ENCODE measurements at regions not wholly inside any gene's neighbourhood (a gene's known extent, or its start where the extent isn't known, plus 50 kb on each side); places are given as distances from the start of the nearest gene placed in this dataset.

- TF ChIP-seq PCBP1 (IDR thresholded peaks at IDR 0.05; ENCODE audit: borderline replicate concordance, low read depth, low read length) (no peak), NR2F2 (IDR thresholded peaks at IDR 0.05; ENCODE audit: borderline replicate concordance, low read depth) (no peak), NR1H2 (CRISPR knock-in tag; IDR thresholded peaks at IDR 0.05; ENCODE audit: borderline replicate concordance, low read depth) (no peak), ATM (IDR thresholded peaks at IDR 0.05; ENCODE audit: borderline replicate concordance) (no peak), CTCF (CRISPR knock-in tag; IDR thresholded peaks at IDR 0.05) (no peak), HNRNPLL (IDR thresholded peaks at IDR 0.05; ENCODE audit: low read depth, low read length, poor library complexity, severe bottlenecking) (no peak), ZBTB7B (CRISPR knock-in tag; IDR thresholded peaks at IDR 0.05) (no peak), SP140L (CRISPR knock-in tag; IDR thresholded peaks at IDR 0.05; ENCODE audit: borderline replicate concordance) (no peak), NFIC (IDR thresholded peaks at IDR 0.05; ENCODE audit: low read length) (no peak)
- TF ChIP-seq, protein P1, sequence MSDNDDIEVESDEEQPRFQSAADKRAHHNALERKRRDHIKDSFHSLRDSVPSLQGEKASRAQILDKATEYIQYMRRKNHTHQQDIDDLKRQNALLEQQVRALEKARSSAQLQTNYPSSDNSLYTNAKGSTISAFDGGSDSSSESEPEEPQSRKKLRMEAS (IDR thresholded peaks at IDR 0.05), result no peak
Measured at GRCh38 chr6:95905132-95905531, 110.6 kb upstream of the FUT9 start.

Measured in HepG2 (cell line).